Activated CD8-positive, alpha-beta memory T cell treated with anti-CD3 and anti-CD28 coated beads, Interleukin-2, amount 50 U/mL, for 24 hours (primary cell): ENCODE measurements at regions not wholly inside any gene's neighbourhood (a gene's known extent, or its start where the extent isn't known, plus 50 kb on each side); places are given as distances from the start of the nearest gene placed in this dataset.

Experiments used
- DNase-seq: peaks from one replicate; pipeline ENCODE4 v3.0.0-alpha.2; 2020; ENCODE audit errors: extremely low read depth

- no peak for DNase-seq
Observed at GRCh38 chr11:32316858-32317642, 118.3 kb downstream of the WT1 start.

GRCh38 chr11:32317643-32318042, 117.7 kb downstream of the WT1 start:
- no peak for DNase-seq

GRCh38 chr11:32318071-32319055, 117.0 kb downstream of the WT1 start:
- no peak for DNase-seq

- DNase-seq: no peak
Observed at GRCh38 chr11:32323814-32324130, 111.6 kb downstream of the WT1 start.

- no peak for DNase-seq
Observed at GRCh38 chr11:32325187-32325586, 110.2 kb downstream of the WT1 start.

GRCh38 chr11:32325725-32326124, 109.6 kb downstream of the WT1 start:
- no peak for DNase-seq

GRCh38 chr11:32326522-32326921, 108.8 kb downstream of the WT1 start:
- DNase-seq: no peak

GRCh38 chr11:32328392-32328791, 106.9 kb downstream of the WT1 start:
- no peak for DNase-seq

GRCh38 chr11:32331098-32331497, 104.2 kb downstream of the WT1 start:
- no peak for DNase-seq

- no peak for DNase-seq
Observed at GRCh38 chr11:32331792-32332191, 103.5 kb downstream of the WT1 start.

- no peak for DNase-seq
Observed at GRCh38 chr11:32332990-32333319, 102.4 kb downstream of the WT1 start.

- no peak for DNase-seq
Observed at GRCh38 chr11:32333320-32333991, 101.9 kb downstream of the WT1 start.

- no peak for DNase-seq
Observed at GRCh38 chr11:32334822-32335221, 100.5 kb downstream of the WT1 start.
